HG03565 (cell line): ENCODE measurements at regions not wholly inside any gene's neighbourhood (a gene's known extent, or its start where the extent isn't known, plus 50 kb on each side); places are given as distances from the start of the nearest gene placed in this dataset.
"Not testable (repeated sequence)": the region's sequence is repeated elsewhere in the genome, so short reads cannot be mapped to it uniquely, and the experiment has no call there.

Experiments
- ATAC-seq: cut with Tn5 transposase; IDR thresholded peaks from one replicate; pipeline ENCODE4 v1.9.1; 2021; ENCODE audit warnings: mild to moderate bottlenecking, moderate library complexity; ENCODE audit not compliant: unreplicated experiment

DNA sequence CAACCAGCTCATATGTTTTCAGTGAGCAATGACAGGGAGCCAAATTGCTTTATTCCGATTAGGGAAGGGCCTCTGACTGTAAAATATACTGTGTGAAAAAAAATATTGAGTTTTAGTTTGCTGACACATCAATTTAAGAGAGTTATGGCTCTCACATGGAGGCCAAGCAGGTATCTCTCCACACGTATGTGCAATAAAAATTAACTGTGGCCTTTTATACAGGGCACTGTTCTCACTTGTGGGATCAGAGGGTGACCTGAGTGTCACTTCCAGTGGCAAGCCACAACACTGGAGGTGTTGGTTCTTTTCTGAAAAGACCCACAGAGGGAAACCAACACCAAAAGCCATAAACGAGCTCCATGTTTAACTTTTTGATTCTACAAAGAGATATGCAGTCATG is 462.8 kb downstream of the MID1IP1 start:
- ATAC-seq: no peak

DNA sequence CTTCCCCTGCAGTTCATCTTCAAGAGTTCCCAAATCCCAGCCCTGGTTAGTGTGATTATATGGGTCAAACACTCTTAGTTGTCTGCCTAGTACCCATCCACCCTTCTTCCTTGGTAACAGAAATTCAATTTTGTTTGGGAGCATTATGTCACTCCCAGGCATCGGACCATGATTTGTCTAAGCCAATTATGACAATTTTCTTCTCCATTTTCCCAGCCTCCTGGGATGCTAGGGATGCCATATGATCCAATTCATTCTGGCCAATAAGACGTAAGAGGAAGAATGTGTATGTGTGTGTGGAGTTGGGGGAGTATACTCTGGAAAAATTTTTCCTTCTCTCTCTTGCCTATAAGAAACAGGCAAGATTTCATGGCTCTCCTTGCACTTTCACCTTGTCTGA is 465.9 kb downstream of the MID1IP1 start:
- ATAC-seq: no peak

- no peak for ATAC-seq
Measured at GRCh38 chrX:39268207-39268606, 466.9 kb downstream of the MID1IP1 start.

DNA sequence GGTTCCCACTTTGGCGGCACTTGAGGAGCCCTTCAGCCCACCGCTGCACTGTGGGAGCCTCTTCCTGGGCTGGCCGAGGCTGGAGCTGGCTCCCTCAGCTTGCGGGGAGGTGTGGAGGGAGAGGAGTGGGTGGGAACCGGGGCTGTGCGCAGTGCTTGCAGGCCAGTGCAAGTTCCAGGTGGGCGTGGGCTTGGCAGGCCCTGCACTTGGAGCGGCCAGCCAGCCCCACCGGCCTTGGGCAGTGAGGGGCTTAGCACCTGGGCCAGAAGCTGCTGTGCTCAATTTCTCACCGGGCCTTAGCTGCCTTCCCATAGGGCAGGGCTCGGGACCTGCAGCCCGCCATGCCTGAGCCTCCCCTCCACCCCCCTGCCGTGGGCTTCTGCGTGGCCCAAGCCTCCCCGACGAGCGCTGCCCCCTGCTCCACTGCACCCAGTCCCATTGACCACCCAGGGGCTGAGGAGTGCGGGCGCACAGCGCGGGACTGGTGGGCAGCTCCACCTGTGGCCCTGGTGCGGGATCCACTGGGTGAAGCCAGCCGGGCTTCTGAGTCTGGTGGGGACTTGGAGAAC is 474.3 kb downstream of the MID1IP1 start:
- no peak for ATAC-seq

- ATAC-seq: not testable (repeated sequence)
Measured at GRCh38 chrX:39277685-39278390, 476.6 kb downstream of the MID1IP1 start.

DNA sequence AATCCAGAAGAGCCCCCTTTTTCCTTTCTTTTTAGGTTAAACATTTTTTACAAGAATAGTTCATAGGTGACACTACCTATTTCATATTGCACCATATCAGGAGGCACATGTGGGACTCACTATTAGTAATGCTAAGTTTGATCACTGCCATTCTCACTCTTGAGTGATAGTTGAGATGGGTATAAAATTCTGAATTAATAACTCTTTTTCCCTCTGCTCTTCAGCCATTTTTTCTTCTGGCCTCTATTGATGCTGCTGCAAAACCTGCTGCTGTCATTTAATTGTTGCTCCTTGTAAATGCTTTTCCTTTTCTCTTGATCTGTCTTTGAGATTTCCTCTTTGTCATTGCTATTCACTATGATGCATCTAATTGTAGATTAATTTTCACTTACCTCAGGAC is 482.0 kb downstream of the MID1IP1 start:
- no peak for ATAC-seq

DNA sequence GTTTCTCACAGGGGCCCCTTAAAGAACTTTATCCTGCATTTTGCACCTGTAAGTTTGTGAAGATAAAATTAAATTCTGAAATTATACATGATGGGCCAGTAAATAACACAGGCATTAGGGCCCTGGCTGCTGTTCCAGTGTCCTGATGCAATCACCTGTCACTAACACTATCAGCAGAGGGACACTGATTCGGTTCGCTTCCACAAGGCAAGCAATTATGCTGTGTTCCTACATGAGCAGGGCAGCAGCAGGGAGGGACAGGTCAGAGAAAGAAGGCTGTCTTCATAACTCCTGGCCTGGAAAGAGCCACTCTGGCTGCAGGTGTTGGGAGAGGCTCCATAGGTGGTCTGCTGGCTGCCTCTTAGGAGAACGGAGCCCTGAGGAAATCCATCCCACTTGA is 487.3 kb downstream of the MID1IP1 start:
- no peak for ATAC-seq

- no peak for ATAC-seq
Measured at GRCh38 chrX:39289827-39290226, 488.6 kb downstream of the MID1IP1 start.

DNA sequence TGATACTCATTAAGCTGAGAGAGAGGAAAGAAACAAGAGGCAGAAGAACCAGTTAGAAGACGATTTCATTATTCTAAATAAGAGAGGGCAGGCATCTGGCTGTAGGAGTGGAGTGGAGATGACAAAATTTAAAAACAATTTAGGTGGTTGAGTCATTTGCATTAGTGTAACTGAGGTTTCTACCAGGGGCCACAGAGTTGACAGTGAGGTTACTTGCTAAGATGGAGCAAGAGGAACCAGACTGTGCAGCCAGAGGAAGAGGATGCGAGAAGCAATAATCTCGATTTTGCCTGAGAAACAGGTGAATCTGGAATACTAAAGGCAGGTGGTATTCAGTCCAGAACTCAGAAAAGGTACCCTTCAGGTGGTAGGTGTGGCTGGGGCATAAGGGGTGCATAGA is 491.9 kb downstream of the MID1IP1 start:
- ATAC-seq: no peak

GRCh38 chrX:39296472-39296871 is 495.2 kb downstream of the MID1IP1 start:
- ATAC-seq: no peak

GRCh38 chrX:39298821-39299220 is 497.6 kb downstream of the MID1IP1 start:
- ATAC-seq: no peak

DNA sequence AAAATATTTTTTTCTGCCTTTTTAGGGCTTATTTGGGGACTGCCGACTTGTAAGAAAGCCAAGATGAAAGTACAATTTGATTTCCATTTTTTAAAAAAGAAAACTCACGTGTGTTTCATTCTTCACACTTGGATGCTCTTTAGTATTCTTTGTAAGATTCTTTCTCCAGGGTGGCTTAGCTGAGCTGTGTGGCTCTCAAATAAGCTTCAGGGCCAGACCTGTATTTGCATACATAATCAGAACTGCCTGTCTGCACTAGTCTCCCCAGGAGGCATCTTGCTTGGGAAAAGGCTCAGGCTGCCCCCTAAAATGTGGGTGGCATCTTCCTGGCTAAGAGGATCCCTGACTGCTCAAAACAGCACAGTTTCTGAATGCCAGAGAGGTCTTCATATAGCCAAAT is 498.4 kb downstream of the MID1IP1 start:
- ATAC-seq: no peak

GRCh38 chrX:39301036-39301435 is 499.8 kb downstream of the MID1IP1 start:
- ATAC-seq: no peak

DNA sequence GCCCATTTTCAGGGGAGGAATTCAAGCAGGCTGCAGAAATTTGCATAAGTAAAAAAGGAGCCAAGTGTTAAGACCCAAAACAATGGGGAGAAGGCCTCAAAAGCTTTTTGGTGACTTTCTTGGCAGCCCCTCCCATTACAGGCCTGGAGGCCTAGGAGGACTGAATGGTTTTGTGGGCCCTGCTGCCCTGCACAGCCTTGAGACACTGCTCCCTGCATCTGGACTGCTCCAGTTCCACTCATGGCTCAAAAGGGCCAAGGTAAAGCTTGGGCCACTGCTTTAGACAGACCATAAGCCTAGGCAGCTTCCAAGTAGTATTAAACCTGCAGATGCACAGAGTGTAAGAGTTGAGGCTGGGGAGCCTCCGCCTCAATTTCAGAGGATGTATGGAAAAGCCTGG is 501.6 kb downstream of the MID1IP1 start:
- ATAC-seq: no peak

DNA sequence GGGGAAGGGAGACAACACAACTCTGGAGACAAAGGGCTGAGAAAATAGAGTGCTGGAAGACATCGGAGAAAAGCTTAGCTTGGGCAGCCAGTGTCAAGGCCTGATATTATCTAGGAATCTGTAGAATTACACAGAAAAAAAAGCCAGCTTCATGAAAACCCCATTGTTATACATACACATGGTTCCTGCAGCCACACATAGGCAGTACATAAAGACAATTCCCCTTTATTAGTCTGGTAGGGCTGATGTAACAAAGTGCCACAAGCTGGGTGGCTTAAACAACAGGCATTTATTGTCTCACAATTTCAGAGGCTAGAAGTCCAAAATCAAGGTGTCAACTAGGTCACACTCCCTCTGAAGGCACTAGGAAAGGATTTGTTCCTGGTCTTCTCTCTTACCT is 503.5 kb downstream of the MID1IP1 start:
- ATAC-seq: no peak

- no peak for ATAC-seq
Measured at GRCh38 chrX:39307488-39307887, 506.2 kb downstream of the MID1IP1 start.

DNA sequence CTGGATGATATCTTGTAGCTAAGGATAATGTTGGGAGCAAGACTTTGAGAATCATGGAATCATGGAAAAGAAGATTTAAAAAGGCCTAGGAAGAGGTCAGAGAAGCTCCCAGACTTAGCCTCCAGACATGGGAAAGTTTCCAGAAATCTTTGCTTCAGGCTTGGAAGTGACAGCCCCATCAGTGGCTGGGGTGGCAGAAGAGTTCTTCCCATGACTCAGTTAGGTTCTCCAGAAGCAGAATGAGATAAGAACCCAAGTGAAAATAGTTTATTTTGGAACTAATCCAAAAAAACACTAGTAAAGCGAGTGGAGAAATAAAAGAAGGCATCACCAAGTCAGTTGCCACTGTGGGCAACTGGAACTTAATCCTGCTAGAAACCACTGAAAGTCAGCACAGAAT is 506.9 kb downstream of the MID1IP1 start:
- no peak for ATAC-seq

DNA sequence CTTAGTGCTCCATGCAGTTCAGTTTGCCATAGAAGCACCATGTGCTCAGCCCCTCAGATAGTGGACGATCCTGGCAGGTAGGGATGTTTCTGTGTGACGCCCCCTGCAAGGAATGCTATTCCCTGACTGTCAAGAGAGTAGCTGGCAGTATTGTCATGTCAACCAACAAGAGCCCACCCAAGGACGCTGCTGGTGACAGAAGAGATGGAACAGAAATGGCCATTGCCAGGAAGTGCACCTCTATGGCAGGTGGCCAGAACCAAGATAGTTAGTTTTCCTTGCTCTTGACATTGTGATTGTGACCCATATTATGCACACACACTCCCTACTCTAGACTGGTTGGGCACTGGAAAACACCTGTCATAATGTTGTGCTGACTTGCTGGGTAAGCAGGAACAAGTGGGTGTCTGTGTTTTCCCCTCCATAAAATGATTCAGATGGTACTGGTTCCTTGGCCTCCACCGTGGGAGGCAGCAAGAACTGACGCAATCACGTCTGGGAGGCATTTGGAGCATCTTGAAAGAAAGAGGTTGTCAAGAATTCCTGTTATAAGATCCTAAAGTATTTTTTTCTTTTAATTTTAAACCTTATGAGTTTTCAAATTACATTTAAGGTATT is 507.9 kb downstream of the MID1IP1 start:
- ATAC-seq: no peak

DNA sequence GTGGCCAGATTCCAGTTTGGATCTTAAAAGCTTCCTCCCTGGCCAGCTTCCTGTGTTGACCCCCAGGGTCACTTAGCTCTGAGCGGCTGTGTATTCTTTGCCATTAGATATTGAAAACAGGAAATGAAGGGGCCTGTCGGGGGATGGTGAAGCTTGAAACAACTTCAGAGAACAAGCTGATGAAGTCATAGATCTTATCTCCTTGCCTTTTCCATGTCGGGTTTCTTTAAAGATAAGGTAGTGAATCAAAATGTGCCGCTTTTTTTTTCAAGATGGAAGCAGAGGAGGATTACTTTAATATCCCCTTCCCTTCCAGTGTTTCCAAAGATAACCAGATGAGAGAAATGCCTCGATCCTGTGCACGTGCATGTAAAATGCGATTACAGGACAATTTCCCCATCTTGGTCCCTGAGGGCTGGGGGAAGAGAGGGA is 508.5 kb downstream of the MID1IP1 start:
- no peak for ATAC-seq

DNA sequence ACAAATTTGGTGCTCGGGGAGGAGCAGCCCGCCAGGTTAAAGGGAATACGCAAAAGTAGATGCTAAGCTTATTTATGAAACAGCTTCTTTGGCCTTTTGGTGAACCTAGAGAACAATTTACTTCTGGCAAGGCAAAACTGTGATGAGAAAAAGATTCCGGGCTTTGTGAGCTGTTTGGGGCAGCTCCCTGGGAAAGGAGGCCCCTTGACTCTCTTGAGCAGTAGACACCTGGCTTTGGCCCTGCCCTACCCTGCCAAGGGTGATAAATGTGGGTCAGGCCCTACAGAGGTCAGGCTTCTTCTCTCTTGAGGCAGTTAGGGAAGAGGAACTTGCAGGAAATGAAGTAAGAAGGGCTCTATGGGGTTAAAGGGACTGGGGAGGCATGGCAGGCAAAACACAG is 509.6 kb downstream of the MID1IP1 start:
- no peak for ATAC-seq

- ATAC-seq: no peak
Measured at GRCh38 chrX:39311646-39312045, 510.4 kb downstream of the MID1IP1 start.

DNA sequence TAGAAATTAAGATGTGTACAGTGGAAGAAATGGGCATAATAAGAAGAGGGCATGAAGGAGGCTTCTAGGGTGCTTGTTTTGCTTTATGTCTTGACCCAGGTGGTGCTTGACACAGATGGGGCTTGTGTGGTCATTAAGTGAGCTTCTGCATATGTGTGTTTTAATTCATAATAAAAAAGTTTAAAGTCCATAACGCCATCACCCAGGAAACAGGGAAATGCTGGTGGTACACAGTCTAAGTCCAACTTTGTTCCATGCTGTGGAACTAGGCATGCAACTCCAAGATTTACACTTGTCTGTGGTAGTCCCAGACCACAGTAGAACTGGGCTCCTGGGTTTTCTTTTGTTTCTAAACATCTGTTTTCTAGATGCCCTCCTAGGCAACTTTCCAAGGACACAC is 511.9 kb downstream of the MID1IP1 start:
- no peak for ATAC-seq
